Hippocampal formation (tissue), 2 donors: ENCODE measurements at regions not wholly inside any gene's neighbourhood (a gene's known extent, or its start where the extent isn't known, plus 50 kb on each side); places are given as distances from the start of the nearest gene placed in this dataset.

Experiments
- DNase-seq, 2 donors: peaks; one replicate each; lab custom pipeline; 2025; lab: John Stamatoyannopoulos, UW

DNA sequence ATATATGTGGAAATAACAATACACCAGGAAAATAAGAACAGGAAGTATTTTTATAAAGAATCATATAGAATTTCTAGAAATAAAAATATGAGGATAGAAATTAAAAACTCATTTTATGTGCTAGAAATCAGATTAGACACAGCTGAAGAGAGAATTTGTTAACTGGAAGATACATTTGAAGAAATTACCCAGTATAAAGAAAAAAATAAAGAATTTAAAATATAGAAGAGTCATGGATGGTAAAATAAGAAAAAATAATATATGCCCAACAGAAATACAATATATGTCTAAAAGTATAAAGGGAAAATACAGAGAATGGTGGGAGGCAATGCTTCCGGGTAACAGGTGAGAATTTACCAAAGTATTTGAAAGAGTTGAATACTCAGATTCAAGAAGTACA is 539.9 kb downstream of the NR4A2 start:
- no peak for DNase-seq

DNA sequence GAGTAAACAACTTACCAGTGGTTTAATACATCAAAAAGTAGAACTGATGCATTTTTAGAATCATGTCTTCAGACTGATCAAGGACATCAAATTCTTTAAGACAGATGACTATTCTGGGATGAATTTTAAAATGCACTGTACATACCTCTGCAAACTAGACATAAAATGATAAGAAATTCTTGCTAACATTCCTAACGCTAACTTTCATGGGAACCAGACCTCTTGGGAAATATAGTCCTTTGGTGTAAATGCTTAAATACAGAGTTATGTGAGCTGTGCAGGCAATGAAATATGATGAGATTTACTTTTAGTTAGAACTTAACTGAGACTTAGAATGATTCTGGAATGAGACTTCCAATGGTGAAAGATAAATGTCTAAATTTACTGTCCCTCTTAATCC is 562.0 kb downstream of the NR4A2 start:
- no peak for DNase-seq

DNA sequence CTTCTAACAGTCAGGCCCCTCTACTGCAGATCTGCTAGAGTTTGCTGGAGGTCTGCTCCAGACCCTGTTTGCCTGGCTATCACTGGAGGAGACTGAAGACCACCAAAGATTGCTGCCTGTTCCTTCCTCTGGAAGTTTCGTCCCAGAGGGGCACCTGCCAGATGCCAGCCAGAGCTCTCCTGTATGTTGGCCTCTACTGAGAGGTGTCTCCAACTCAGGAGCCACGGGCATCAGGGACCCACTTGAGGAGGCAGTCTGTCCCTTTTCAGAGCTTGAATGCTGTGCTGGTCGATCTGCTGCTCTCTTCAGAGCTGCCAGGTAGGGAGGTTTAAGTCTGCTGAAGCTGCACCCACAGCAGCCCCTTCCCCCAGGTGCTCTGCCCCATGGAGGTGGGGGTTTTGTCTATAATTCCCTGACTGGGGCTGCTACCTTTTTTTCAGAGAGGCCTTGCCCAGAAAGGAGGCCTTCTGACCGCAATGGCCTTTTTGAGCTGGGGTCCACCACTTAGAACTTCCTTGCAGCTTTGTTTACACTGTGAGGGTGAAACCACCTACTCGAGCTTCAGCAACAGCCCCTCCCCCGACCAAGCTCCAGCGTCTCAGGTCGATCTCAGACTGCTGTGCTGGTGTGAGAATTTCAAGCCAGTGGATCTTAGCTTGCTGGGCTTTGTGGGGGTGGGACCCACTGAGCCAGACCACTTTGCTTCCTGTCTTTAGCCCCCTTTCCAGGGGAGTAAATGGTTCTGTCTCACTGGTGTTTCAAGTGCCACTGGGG is 566.0 kb downstream of the NR4A2 start:
- DNase-seq = no peak

DNA sequence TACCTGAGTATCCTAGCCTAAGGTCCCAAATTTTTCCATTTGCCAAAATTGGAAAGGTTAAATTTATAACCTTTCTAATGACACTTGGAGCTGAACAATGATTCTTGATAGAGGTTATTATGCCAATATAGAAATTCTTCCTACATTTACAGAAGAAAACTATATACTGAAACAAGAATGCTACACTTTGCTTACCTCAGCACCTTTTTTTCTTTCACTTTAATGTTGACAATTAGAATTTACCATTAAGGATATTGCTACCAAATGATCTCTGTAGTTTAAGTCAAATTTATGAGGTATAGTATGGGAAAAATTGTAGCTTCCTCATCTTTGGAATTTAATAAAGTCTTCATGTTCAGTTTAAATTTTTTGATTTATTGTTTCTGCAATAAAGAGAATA is 577.0 kb downstream of the NR4A2 start:
- no peak for DNase-seq

DNA sequence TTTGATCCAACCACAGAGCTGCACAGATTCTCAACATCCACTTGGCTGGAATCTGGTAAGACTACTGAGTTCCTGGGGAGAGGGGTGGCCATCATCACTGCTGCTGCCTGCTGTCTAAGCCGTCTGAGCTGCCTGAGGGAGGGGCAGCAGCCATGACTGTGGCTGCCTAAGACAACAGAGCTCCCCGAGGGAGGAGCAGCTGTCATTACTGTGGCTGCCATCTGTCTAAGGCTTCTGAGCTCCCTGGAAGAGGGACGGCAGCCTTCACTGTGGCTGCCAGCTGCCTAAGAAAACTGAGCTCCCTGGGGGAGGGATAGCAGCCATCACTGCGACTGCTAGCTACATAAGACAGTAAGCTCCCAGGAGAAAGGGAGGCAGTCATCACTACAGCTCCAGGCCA is 584.4 kb downstream of the NR4A2 start:
- no peak for DNase-seq

DNA sequence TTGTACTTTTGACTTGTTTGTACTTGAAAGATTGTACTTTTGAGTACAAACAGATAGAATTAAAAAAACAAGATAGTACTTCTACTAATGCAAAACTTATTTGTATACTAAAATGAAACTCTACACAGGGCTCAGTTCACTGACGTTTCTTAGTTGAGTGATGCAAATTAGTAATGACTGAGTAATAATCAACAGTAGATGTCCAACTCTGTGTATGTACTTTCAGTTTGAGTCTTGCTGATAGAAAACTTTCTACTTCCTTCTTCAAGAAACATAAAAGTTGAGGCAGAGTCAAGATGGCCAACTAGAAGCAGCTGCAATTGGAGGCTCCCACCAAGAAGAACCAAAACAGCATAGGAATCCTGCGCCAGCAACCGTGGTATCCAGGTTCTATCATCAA is 585.0 kb downstream of the NR4A2 start:
- DNase-seq = no peak

DNA sequence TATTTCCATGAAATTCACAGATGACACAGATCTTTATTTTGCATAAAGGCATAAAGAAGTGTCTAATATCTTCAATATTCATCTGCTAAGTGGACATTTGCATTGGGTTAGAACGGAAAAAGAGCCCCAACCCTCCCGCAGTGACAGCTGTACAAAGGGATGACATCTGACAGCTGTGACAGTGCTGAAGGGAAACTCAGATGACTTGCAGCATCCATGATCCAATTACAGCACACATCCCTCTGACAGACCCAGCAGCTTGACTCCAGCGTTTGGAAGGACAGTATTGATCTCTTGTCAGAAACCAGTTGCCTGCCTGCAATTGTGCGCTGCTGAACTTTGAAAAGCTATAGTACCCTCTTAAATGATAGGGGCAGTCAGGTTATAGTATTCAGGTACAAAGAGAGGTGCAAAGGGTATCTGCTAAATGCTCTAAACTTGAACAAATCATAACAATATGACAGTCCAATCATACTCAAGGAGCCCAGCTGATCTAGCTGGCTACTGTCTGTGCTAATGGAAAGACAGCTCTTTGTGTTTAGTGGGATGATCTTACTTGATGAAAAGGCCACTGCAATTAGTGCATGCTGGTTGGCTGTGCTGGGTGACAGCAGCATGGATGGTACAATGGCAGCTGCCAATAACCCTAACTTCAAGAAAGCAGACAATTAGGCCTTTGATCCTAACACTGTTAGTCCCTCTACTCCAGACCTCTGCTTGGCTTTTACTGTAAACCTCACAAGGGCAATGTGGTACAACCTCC is 599.2 kb downstream of the NR4A2 start:
- DNase-seq = peak; percentile 64

DNA sequence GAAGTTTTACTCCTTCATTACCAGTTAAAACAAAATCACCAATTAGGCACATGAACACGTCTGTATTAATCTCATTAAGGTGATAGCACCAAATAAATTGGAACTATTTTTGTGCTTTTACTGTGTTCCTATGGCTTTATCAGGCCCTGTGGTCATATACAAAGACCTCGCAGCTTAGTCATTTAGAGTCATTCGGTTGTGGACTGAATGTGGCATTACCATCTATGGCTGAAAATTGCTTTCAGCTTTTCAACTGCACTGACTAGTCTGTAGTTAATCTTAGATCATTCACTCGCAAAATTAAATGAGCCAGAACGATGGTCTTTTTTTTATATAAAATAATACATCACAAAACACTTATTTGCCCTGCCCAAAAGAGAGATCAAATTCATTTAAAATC is 601.7 kb downstream of the NR4A2 start:
- no peak for DNase-seq

DNA sequence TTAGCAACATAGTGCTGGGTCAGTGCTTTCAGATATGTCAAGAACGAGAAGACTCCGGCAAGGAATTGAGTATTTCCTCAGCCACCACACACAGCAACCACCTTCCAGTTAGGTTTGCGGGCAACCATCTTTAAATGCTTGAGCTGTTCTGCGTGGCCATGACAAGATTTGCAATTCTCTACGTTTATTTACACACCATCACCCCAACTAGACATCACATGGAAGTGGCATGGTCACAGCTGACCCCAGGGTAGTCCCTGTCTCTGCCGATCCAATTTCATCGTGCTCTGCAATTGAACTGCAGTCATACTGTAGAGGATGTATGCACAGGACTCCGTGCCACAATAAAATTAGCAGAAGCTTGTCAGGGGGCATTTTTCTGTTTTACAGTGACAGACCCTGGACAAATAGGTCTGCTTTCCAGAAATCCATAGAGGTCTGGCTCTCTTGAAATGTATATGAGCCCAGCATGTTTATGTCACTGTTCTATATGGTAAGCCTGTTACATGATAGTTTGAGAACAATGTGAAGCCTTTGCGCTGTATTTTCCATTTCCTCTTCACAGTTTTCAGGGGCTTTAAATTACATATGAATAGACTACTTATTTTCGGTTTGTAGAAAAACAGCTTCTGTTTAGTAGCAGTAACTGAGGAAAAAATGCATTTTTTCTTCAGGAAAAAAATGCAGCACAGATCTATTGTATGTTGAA is 605.2 kb downstream of the NR4A2 start:
- DNase-seq = no peak

DNA sequence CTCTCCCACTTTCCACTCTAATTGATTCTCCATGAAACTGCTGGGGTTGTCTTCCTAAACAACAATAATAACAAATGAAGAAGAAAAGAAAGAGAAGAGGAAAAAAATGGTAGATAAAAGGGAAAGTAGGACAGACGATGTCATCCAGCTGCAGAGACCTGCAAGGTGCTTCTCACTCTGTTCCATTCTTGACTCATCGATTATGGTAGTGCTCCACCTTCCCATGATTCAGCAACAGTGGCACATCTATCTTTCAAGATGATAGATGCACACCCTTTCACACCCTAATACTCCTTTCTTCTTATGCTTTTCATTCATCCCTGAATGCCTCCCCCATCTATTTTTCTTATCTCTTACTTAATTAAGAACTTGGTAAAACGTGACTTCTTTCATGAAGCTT is 610.2 kb downstream of the NR4A2 start:
- DNase-seq = no peak

DNA sequence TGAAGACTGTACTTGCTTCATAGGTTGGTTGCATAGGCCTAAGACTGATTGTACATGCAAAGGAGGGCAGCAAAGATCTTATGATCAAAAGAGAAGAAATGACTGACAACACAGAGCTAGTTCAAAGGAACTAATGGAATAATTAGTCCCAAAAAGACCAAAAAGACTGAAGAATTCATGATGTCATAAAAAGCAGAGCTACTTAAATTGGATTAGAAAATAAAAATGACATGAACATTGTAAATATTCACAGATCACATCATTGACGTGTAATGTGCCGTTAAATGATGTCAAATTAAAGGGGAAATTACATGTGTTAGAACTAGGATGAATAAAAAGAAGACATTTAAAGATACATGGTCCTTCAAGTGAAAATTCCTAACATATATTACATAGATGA is 616.8 kb downstream of the NR4A2 start:
- no peak for DNase-seq

DNA sequence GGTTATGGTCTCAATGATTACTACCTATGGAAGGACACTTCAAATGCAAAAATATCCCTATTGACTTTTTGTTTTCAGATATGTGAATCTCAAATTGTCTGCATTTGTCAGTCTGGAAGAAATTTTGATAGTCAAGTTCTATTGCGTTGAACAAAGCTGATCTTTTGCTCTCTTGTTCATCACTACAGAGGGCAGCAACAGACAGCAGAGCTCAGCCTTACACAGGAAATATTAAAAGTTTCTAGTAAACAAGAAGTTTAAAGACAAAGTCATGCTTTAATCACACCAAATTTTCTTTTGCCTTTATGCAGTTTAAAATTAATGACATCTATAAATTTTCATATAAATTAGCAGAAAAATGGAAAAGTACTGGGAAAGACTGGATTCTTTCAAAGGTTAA is 617.5 kb downstream of the NR4A2 start:
- DNase-seq = peak in 1 of 2 donors; percentile 34

DNA sequence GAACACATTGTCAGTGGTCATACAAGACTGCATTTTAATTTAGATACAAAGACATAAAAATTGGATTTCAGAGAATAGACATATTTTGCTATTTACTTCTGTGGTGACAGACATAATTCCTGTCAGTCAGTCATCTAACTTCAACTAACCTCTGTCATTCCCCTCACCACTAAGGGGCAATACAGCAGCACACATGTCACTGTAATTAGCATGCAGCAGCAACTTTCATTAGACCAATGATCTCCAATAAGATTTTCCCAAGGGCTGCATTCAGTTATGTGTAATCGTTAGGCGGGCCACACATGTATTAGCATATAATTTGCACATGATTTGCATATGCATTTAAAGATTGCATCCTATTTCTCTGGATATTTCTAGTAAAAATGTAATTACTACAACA is 624.5 kb downstream of the NR4A2 start:
- DNase-seq = peak in 1 of 2 donors; percentile 31

DNA sequence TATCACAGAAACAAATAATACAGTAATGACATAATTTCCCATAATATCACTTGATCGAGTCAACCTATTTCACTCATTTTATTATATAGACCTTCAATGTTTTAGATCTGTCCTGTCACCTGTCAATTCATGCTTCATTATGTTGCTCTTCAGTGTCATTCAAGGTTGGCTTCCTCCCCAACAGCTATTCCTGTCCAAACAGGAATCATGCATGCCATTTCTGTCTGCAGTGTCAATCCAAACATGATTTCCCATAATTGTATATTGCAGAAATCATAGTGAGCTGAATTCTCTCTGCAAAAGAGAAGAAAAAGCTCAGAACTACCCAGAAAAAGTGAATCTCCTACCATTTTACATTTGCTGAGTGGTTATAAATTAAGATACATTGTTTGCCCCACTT is 628.6 kb downstream of the NR4A2 start:
- no peak for DNase-seq

DNA sequence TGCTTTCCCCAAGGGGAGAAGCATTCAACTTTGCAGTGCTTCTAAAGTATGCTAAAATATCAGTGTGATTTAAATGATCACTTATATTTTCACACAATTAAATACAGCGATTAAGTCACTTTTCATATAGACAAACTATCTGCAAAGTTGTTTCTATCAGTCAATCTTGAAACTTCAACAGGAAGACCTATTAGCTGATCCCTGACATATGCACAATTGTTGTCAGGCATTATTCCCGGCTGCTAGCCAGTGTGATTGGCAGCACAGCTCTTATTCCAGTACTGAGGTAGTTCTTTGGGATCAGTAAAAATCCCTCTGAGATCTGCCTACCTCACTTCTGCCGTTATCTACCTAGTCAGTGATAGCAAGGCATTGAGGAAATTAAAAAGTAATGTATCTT is 629.5 kb downstream of the NR4A2 start:
- DNase-seq = no peak

DNA sequence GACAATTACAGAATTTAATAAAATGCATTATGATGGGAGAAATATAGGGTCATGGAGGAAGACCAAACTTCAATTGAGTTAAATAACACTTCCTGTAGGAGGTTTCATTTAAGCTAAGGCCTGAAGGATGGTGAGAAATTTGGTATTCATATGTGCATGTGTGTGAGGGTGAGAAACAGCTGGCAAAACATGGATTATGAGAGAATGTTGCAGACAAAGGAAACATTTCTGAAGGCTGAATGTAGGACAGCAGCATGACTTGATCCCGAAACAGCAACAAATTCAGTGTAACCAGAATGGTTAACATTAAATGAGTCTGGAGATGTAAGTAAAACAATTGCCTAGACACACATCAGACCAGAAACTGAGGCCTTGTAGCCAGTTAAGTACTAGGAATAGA is 630.8 kb downstream of the NR4A2 start:
- no peak for DNase-seq

DNA sequence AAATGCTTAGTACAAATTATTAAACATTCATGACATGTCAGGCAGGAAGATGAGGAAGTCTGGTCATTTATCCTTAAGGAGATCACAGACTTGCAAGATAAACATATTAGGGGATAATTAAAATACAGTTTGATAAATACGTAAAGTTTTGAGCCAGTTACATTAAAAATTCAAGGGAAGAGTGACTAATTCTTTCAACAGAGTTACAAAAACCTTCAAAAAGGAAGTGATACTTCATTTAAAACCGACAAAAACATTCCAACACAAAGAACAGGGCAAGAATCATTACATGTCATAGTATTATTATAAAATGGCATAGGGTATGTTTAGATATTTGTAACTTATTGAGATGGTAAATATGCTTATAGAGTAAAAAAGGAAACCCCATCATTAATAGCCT is 636.0 kb downstream of the NR4A2 start:
- DNase-seq = no peak

DNA sequence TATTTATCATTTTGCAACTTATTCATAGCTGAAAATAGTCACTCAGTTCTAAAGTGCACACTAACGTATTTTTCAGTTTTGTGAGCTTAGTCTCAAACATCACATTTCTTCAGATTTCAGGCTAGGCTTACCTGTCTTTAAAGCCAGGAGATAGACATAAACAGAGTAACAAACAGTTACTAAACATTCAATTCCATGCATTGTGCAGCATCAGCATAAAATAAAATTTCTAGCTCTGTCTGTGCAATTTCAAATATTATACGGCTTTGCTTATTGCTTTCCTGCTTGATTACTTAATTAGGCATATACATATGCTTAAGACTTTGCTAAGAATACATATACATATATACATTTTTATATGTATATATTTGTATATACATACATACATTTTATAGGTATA is 637.0 kb downstream of the NR4A2 start:
- no peak for DNase-seq

DNA sequence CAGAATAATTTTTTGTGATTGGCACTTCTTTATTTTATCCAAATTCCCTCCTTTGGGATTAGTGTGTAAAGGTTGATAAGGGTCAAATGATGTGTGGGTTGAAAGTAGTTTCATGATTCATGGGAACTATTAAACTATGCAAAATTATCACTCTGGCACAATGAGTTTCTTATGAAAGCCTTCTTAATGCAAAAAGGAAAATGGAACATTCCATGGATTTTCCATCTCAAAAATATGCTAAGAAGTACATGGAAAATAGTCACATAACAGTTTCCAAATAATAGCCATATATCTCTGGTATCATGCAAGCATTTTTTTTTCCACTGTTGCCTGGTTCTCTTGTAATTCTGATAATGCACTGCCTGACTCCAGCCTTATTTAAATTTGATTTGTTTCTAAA is 639.7 kb downstream of the NR4A2 start:
- no peak for DNase-seq

DNA sequence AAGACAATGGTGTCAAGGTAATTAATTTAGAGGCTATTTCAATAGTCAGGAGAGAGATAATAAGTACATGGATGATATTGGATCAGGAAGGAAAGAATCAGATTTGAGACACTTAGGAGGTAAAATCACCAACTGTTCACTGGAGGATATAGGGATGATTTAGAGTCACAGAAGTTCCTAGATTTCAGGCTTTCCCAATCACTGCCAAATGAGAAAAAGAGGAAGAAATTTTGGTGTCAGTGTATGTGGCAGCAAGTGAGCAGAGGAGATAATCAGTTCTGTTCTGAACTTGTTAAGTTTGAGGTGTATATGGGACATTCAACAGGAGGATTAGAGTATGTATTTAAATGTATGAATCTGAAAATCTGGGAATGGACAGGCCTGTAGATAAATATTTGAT is 640.4 kb downstream of the NR4A2 start:
- DNase-seq = peak in 1 of 2 donors; percentile 11

DNA sequence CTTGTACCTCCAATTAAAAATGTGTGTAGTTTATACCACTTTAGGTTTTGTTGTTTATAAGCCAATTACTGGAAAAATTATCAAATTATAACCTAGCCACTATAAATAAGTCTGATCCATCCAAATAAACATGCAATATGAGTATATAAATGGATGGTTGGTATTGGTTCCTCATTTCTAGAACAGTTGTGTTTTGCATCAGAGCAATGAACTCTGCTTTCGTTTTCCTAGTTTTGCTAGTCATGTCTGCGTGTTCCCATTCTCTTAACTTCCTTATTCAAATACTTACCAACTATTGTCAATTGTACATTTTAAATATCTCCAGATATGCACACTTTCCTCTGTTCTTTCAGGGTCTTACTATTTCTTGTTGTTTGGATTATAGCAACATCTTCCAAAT is 641.7 kb downstream of the NR4A2 start:
- DNase-seq = no peak

DNA sequence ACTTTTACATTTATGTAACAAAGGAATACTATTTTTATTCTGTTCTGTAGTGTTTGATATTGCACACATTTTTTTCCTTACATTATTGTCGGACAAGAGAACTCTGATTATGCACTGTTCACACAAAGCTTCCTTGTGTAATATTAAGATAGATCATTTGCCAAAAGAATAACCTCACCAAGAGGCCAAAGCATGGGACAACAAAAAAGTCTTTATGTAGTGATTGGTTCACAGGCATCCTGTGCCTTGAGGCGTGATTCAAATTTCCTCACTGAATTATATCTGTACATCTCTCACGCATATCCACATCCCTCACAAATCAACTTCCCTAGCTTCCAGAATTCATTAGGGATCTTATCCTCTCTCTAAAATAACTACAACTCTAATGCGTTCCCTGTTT is 642.7 kb downstream of the NR4A2 start:
- peak in 1 of 2 donors; percentile 76 for DNase-seq

DNA sequence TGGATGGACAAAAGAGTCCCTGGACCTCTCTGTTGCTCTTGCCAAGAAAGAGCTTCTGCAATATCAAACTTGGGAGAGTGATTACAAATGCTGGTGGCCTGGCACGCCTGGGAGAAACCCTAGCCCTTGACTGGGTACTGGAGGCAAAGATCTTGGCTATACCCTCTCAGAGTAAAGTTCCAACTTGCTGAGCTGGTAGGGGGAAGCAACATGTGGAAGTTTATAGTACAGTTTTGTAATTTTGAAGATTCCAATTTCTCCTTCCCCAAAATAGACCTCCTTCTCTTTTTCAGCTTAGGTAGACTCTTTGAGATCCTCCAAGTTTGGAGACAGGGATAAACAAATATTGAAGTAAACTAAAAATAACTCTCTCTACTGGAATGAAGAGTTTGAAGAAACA is 645.3 kb downstream of the NR4A2 start:
- no peak for DNase-seq
